GM20431 (cell line): ENCODE measurements at regions not wholly inside any gene's neighbourhood (a gene's known extent, or its start where the extent isn't known, plus 50 kb on each side); places are given as distances from the start of the nearest gene placed in this dataset.

ENCODE experiments used
- in situ Hi-C: fragments of 300-500 bp; cut with MseI, MboI; formaldehyde crosslinking; loops from one replicate; pipeline ENCODE4 v1.15.0; 2020; ENCODE audit warnings: low sequenced_read_pairs; ENCODE audit not compliant: unreplicated experiment

GRCh38 chr9:109880276-109881169, 100.5 kb downstream of the PALM2AKAP2 start:
- in situ Hi-C loops = no loop called here

GRCh38 chr9:109883623-109884022, 103.6 kb downstream of the PALM2AKAP2 start:
- in situ Hi-C loops = no loop called here

- in situ Hi-C loops = no loop called here
These were observed 106.0 kb downstream of the PALM2AKAP2 start for GRCh38 chr9:109886041-109886440.

GRCh38 chr9:109886617-109887016, 106.6 kb downstream of the PALM2AKAP2 start:
- in situ Hi-C loops = no loop called here

GRCh38 chr9:109887079-109887478, 107.1 kb downstream of the PALM2AKAP2 start:
- in situ Hi-C loops = no loop called here

GRCh38 chr9:109888695-109889094, 108.7 kb downstream of the PALM2AKAP2 start:
- in situ Hi-C loops = no loop called here

GRCh38 chr9:109889456-109889855, 109.5 kb downstream of the PALM2AKAP2 start:
- in situ Hi-C loops = no loop called here

GRCh38 chr9:109893241-109893640, 113.2 kb downstream of the PALM2AKAP2 start:
- in situ Hi-C loops = no loop called here

GRCh38 chr9:109894473-109894872, 114.5 kb downstream of the PALM2AKAP2 start:
- in situ Hi-C loops = no loop called here

GRCh38 chr9:109894921-109895758, 115.1 kb downstream of the PALM2AKAP2 start:
- in situ Hi-C loops = no loop called here

- in situ Hi-C loops = loop anchor here (10.0 kb wide), 2 partner anchors 154 to 254 kb away; no protein-coding TSS in a partner anchor
These were observed 121.2 kb downstream of the PALM2AKAP2 start for GRCh38 chr9:109901201-109901600.

- in situ Hi-C loops = loop anchor here (10.0 kb wide), 2 partner anchors 151 to 251 kb away; no protein-coding TSS in a partner anchor
These were observed 123.6 kb downstream of the PALM2AKAP2 start for GRCh38 chr9:109903515-109904138.

GRCh38 chr9:109904666-109905065, 124.7 kb downstream of the PALM2AKAP2 start:
- in situ Hi-C loops = loop anchor here (10.0 kb wide), 2 partner anchors 150 to 250 kb away; no protein-coding TSS in a partner anchor

GRCh38 chr9:109905472-109905871, 125.5 kb downstream of the PALM2AKAP2 start:
- in situ Hi-C loops = loop anchor here (10.0 kb wide), 2 partner anchors 149 to 249 kb away; no protein-coding TSS in a partner anchor

GRCh38 chr9:109906766-109907382, 126.9 kb downstream of the PALM2AKAP2 start:
- in situ Hi-C loops = loop anchor here (10.0 kb wide), 2 partner anchors 148 to 248 kb away; no protein-coding TSS in a partner anchor

- in situ Hi-C loops = loop anchor here (10.0 kb wide), 2 partner anchors 147 to 247 kb away; no protein-coding TSS in a partner anchor
These were observed 127.4 kb downstream of the PALM2AKAP2 start for GRCh38 chr9:109907400-109907799.

- in situ Hi-C loops = loop anchor here (10.0 kb wide), 2 partner anchors 147 to 247 kb away; no protein-coding TSS in a partner anchor
These were observed 127.9 kb downstream of the PALM2AKAP2 start for GRCh38 chr9:109907810-109908458.

GRCh38 chr9:109908459-109909390, 128.7 kb downstream of the PALM2AKAP2 start:
- in situ Hi-C loops = loop anchor here (10.0 kb wide), 2 partner anchors 146 to 246 kb away; no protein-coding TSS in a partner anchor
